BE2C (cell line): ENCODE measurements at regions not wholly inside any gene's neighbourhood (a gene's known extent, or its start where the extent isn't known, plus 50 kb on each side); places are given as distances from the start of the nearest gene placed in this dataset.
"Not testable (repeated sequence)": the region's sequence is repeated elsewhere in the genome, so short reads cannot be mapped to it uniquely, and the experiment has no call there.

ENCODE experiments used
- DNase-seq: peaks from one replicate; pipeline ENCODE4 v3.0.0-alpha.2; 2020
- H3K27me3 ChIP-seq: fragments of 250-450 bp; sonication (Bioruptor Pico); 2 replicates; pipeline ENCODE4 v1.5.1; 2020; ENCODE audit warnings: mild to moderate bottlenecking
- H3K36me3 ChIP-seq: fragments of 250-450 bp; sonication (Bioruptor Pico); 2 replicates; pipeline ENCODE4 v1.5.1; 2020; ENCODE audit warnings: mild to moderate bottlenecking
- H3K4me1 ChIP-seq: fragments of 250-450 bp; sonication (Bioruptor Pico); 2 replicates; pipeline ENCODE4 v1.5.1; 2020
- H3K4me3 ChIP-seq: 2 replicates; pipeline ENCODE4 v1.5.1; 2011; ENCODE audit warnings: low read depth, low read length
- H3K9me3 ChIP-seq: fragments of 250-450 bp; sonication (Bioruptor Pico); 2 replicates; pipeline ENCODE4 v1.5.1; 2020
- TF ChIP-seq, protein P1 (sequence below): IDR thresholded peaks from 2 replicates; pipeline ENCODE4 v1.5.1; 2012; ENCODE audit warnings: mild to moderate bottlenecking, low read depth, low read length

DNA sequence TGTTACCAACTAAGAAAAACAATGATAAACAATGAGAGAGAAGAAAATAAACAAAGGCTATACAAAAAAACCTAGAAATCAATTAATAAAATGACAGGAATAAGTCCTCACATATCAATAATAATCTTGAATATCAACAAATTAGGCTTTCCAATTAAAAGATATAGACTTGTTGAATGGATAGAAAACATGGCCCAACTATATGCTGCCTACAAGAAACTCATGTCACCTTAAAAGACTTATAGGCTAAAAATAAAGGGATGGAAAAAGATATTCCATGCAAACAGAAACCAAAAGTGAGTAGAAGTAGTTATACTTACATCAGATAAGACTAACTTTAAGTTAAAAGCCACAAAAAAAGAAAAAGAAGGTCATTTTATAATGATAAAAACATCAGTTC lies 183.9 kb downstream of the MYRFL start:
- no peaks in the 10 kb centered on the region for H3K27me3 ChIP-seq
- no peak overlapping the region for H3K4me3 ChIP-seq
- H3K36me3 ChIP-seq = no peaks in the 10 kb centered on the region
- TF ChIP-seq, protein P1, sequence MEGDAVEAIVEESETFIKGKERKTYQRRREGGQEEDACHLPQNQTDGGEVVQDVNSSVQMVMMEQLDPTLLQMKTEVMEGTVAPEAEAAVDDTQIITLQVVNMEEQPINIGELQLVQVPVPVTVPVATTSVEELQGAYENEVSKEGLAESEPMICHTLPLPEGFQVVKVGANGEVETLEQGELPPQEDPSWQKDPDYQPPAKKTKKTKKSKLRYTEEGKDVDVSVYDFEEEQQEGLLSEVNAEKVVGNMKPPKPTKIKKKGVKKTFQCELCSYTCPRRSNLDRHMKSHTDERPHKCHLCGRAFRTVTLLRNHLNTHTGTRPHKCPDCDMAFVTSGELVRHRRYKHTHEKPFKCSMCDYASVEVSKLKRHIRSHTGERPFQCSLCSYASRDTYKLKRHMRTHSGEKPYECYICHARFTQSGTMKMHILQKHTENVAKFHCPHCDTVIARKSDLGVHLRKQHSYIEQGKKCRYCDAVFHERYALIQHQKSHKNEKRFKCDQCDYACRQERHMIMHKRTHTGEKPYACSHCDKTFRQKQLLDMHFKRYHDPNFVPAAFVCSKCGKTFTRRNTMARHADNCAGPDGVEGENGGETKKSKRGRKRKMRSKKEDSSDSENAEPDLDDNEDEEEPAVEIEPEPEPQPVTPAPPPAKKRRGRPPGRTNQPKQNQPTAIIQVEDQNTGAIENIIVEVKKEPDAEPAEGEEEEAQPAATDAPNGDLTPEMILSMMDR = no peak
- H3K4me1 ChIP-seq = no peaks in the 10 kb centered on the region
- no peaks in the 10 kb centered on the region for H3K9me3 ChIP-seq
- no peak for DNase-seq

DNA sequence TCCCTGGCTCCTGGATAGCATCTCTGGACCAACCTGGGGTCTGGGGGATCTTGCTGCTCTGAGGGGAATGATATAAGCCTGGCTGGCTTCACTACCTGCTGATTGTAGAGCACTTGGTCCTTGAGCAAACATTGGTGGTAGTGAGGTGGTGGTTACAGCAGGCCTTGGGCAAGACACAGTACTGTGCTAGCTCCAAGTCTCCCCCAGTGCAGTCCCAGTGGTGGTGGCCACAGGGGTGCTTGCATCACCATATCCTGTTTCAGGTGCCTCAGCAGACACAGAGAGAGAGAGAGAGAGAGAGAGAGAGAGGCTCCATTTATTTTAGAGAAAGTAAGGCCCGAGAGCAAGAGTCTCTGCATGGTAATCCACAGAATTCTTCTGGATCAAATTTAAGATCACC lies 186.3 kb downstream of the MYRFL start:
- H3K4me3 ChIP-seq = no peak overlapping the region
- H3K36me3 ChIP-seq = no peaks in the 10 kb centered on the region
- H3K27me3 ChIP-seq = no peaks in the 10 kb centered on the region
- no peaks in the 10 kb centered on the region for H3K9me3 ChIP-seq
- DNase-seq = no peak
- H3K4me1 ChIP-seq = no peaks in the 10 kb centered on the region
- TF ChIP-seq, protein P1 = no peak

DNA sequence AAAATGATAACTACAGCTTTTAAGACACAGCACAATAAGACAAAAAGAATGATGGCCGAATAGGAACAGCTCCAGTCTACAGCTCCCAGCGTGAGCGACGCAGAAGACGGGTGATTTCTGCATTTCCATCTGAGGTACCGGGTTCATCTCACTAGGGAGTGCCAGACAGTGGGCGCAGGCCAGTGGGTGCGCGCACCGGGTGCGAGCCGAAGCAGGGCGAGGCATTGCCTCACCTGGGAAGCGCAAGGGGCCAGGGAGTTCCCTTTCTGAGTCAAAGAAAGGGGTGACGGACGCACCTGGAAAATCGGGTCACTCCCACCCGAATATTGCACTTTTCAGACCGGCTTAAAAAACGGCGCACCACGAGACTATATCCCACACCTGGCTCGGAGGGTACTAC lies 188.0 kb downstream of the MYRFL start:
- not testable (repeated sequence) for H3K9me3 ChIP-seq, H3K4me1 ChIP-seq, H3K36me3 ChIP-seq, H3K4me3 ChIP-seq, DNase-seq, H3K27me3 ChIP-seq

DNA sequence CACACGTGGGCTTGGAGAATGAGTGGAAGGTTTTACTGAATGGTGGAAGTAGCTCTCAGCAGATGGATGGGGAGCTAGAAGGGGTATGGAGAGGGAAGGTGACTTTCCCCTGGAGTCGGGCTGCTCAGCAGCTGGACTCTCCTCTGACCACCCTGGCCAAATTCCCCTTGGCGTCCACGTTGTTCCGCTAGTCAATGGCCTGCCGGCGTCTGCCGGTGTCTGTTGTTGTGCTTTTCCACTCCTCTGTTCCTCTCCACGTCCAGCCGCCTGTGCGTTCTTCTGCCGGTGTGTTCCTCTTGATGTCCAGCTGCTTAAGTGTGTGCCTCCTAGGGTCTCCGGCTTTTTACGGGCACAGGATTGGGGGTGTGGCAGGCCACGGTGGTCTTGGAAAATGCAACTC lies 203.5 kb downstream of the MYRFL start:
- H3K36me3 ChIP-seq = no peaks in the 10 kb centered on the region
- no peaks in the 10 kb centered on the region for H3K27me3 ChIP-seq
- no peak overlapping the region for H3K4me3 ChIP-seq
- TF ChIP-seq, protein P1 = no peak
- H3K4me1 ChIP-seq = no peaks in the 10 kb centered on the region
- H3K9me3 ChIP-seq = no peaks in the 10 kb centered on the region
- no peak for DNase-seq

DNA sequence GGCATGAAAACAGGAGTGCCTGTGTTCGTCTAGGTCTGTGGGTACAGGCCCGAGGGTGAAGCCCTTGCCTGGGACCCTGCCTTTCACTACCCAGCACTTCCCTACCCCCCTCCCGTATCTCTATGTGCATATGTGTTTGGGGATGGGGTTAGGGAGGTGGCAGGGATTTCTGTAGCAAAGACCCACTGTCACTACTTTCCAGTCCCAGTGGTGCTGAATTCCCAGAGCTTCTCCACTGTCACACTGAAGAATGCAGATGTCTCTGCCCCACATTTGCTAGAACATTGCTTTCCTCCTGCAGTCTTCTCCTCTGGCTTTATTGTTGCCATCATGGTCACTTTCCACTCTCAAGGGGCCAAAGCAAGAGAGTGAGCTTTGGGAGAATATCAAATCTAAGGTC lies 203.9 kb downstream of the MYRFL start:
- Histone ChIP-seq H3K4me3 (no peak overlapping the region), H3K9me3 (no peaks in the 10 kb centered on the region), H3K4me1 (no peaks in the 10 kb centered on the region), H3K27me3 (no peaks in the 10 kb centered on the region), H3K36me3 (no peaks in the 10 kb centered on the region)
- TF ChIP-seq, protein P1 = no peak
- DNase-seq = no peak

DNA sequence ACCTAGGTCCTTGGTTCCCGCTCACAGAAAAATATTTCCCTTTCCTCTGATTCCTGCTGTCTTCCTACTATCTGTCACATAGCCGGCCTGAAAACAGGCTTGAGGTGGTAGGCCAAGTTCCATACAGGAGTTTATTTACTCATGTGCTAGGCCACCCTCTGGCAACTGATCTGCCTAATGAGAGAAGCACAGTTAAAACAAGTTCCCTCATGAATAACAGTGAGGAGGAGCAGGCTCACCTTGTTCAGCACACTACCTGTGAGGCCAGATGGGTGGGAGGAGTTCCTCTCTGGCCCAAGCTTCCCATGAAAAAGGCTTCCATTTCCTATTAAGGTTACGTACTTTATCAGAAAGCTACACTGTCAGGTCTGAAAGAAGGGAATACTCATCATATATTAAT lies 206.0 kb downstream of the MYRFL start:
- Histone ChIP-seq H3K9me3 (no peaks in the 10 kb centered on the region), H3K36me3 (no peaks in the 10 kb centered on the region), H3K4me1 (no peaks in the 10 kb centered on the region), H3K27me3 (no peaks in the 10 kb centered on the region), H3K4me3 (no peak overlapping the region)
- TF ChIP-seq, protein P1 = no peak
- DNase-seq = no peak

DNA sequence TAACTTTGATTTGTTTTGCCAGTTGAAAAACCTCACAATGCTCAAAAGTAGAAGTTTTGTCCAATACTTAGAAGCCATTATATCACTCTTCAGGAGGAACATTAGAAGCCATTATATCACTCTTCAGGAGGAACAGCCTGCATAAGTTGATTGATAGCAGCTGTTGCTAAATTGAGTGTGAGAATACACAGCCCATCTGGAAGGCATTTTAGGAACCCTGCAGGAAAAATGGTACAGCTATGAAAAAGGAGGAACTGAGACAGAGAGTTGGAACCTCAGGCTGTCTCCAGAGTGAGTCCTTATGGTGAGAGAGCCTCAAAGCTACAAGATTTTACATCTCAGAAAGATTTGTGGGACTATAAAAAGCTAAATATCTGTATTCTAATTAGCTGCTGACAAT lies 207.0 kb downstream of the MYRFL start:
- TF ChIP-seq, protein P1 = no peak
- DNase-seq = no peak
- Histone ChIP-seq H3K4me1 (no peaks in the 10 kb centered on the region), H3K27me3 (no peaks in the 10 kb centered on the region), H3K36me3 (no peaks in the 10 kb centered on the region), H3K9me3 (no peaks in the 10 kb centered on the region), H3K4me3 (no peak overlapping the region)
